ENCODE measurements at regions not wholly inside any gene's neighbourhood (a gene's known extent, or its start where the extent isn't known, plus 50 kb on each side); places are given as distances from the start of the nearest gene placed in this dataset.

- H3K4me3 Mint-ChIP-seq, result no peak overlapping the region
- H3K4me1 Mint-ChIP-seq, result peaks cover 8% of the 10 kb centered on the region
- TF ChIP-seq CTCF (IDR thresholded peaks at IDR 0.05; ENCODE audit: unreplicated experiment in 3 of 3), result no peak
- no peak overlapping the region for H3K27ac Mint-ChIP-seq
- H3K9me3 Mint-ChIP-seq, result peaks cover 9% of the 10 kb centered on the region
- no peaks in the 10 kb centered on the region for H3K36me3 Mint-ChIP-seq (ENCODE audit: low read depth)
- peaks cover 14% of the 10 kb centered on the region for H3K27me3 Mint-ChIP-seq (ENCODE audit: low read depth)
Measured at GRCh38 chr6:6470123-6470522, 118.4 kb upstream of the LY86 start.

DNA sequence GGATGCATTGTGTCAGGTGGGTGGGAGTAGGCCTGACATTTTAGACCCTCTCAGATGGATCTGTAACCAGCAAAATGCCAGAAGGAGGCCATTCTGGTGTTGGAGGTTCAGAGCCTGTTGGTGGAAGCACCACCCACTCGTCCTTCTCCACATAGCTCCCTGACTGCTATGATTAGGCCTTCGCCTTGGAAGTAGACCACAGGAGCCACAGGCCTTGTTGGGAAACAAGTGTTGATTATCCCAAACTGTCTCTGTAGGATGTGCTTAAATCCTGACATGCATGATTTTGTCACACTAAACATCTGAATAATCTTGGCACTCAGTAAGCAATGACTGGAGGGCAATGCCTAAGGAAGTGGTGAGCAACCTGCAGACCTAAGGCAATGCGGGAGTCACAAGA, 117.2 kb upstream of the LY86 start:
- no peak for TF ChIP-seq CTCF (IDR thresholded peaks at IDR 0.05; ENCODE audit: unreplicated experiment in 3 of 3)
- H3K4me3 Mint-ChIP-seq, result no peak overlapping the region

GRCh38 chr6:6474170-6474920, 114.2 kb upstream of the LY86 start:
- Mint-ChIP-seq H3K4me3 (no peak overlapping the region), H3K36me3 (ENCODE audit: low read depth) (no peaks in the 10 kb centered on the region), H3K4me1 (peaks cover 18% of the 10 kb centered on the region), H3K27me3 (ENCODE audit: low read depth) (no peaks in the 10 kb centered on the region), H3K9me3 (peaks cover 9% of the 10 kb centered on the region), H3K27ac (no peak overlapping the region)
- no peak for TF ChIP-seq CTCF (IDR thresholded peaks at IDR 0.05; ENCODE audit: unreplicated experiment in 3 of 3)

More for the DNA sequence above, 117.2 kb upstream of the LY86 start:
- Mint-ChIP-seq H3K27ac (no peak overlapping the region), H3K4me1 (peaks cover 18% of the 10 kb centered on the region), H3K9me3 (peaks cover 9% of the 10 kb centered on the region), H3K36me3 (ENCODE audit: low read depth) (no peaks in the 10 kb centered on the region), H3K27me3 (ENCODE audit: low read depth) (peaks cover 13% of the 10 kb centered on the region)

GRCh38 chr6:6479785-6480184, 108.7 kb upstream of the LY86 start:
- H3K4me1 Mint-ChIP-seq, result peaks cover 16% of the 10 kb centered on the region
- no peaks in the 10 kb centered on the region for H3K36me3 Mint-ChIP-seq (ENCODE audit: low read depth)
- TF ChIP-seq CTCF (IDR thresholded peaks at IDR 0.05; ENCODE audit: unreplicated experiment in 3 of 3), result no peak
- no peak overlapping the region for H3K27ac Mint-ChIP-seq
- peaks cover 3% of the 10 kb centered on the region for H3K9me3 Mint-ChIP-seq
- no peak overlapping the region for H3K4me3 Mint-ChIP-seq
- peaks cover 4% of the 10 kb centered on the region for H3K27me3 Mint-ChIP-seq (ENCODE audit: low read depth)

- no peaks in the 10 kb centered on the region for H3K36me3 Mint-ChIP-seq (ENCODE audit: low read depth)
- H3K4me3 Mint-ChIP-seq, result no peak overlapping the region
- no peak overlapping the region for H3K27ac Mint-ChIP-seq
- peaks cover 3% of the 10 kb centered on the region for H3K9me3 Mint-ChIP-seq
- H3K27me3 Mint-ChIP-seq (ENCODE audit: low read depth), result peaks cover 4% of the 10 kb centered on the region
- no peak for TF ChIP-seq CTCF (IDR thresholded peaks at IDR 0.05; ENCODE audit: unreplicated experiment in 3 of 3)
- peaks cover 4% of the 10 kb centered on the region for H3K4me1 Mint-ChIP-seq
Measured at GRCh38 chr6:6482256-6482655, 106.3 kb upstream of the LY86 start.

GRCh38 chr6:6483168-6483567, 105.4 kb upstream of the LY86 start:
- Mint-ChIP-seq H3K36me3 (ENCODE audit: low read depth) (no peaks in the 10 kb centered on the region), H3K4me1 (peaks cover 4% of the 10 kb centered on the region), H3K9me3 (peaks cover 3% of the 10 kb centered on the region), H3K4me3 (no peak overlapping the region), H3K27ac (no peak overlapping the region), H3K27me3 (ENCODE audit: low read depth) (peaks cover 4% of the 10 kb centered on the region)
- TF ChIP-seq CTCF (IDR thresholded peaks at IDR 0.05; ENCODE audit: unreplicated experiment in 3 of 3), result no peak

Measured in nephron (organoid).